GDM1 (cell line): ENCODE measurements at regions not wholly inside any gene's neighbourhood (a gene's known extent, or its start where the extent isn't known, plus 50 kb on each side); places are given as distances from the start of the nearest gene placed in this dataset.
"Not testable (repeated sequence)": the region's sequence is repeated elsewhere in the genome, so short reads cannot be mapped to it uniquely, and the experiment has no call there.

Experiments used
- DNase-seq: peaks from one replicate; lab custom pipeline; 2025; lab: John Stamatoyannopoulos, UW

DNA sequence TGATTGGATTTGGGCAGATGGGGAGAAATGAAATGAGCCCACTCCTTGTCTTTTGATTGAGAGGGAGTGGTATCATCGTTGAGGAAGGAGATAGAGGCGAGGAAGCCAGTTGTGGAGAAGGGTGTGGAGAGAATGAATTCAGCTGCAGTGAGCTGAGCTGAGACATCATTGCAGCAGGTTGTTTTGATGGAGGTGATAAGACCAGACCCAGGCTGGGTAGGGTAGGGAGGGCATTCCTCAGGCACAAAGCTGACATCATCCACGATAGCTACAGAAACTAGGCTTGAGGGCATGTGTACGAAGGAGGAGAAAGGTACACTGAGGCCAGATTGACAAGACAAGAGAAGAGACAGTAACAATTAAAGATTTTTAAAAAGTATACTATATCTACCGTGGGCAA, 1500.9 kb upstream of the SLC10A2 start:
- no peak for DNase-seq

DNA sequence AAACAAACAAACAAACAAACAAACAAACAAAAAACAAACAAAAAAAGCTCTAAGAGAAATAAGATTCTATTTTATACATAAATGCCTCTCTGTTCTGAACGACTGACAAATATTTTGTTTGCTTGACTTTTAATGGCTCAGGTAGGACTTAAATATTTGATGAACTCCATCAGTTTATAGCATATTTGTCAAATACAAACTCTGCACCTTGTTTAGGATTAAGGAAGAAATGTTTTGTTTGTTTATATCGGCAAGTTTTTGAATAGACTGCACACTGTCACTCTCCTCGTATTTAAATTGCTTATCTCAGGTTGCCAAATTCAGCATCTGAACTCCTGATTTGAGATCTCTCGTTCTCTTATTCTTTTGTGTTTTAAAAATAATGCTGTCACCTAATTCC, 1499.7 kb upstream of the SLC10A2 start:
- no peak for DNase-seq

DNA sequence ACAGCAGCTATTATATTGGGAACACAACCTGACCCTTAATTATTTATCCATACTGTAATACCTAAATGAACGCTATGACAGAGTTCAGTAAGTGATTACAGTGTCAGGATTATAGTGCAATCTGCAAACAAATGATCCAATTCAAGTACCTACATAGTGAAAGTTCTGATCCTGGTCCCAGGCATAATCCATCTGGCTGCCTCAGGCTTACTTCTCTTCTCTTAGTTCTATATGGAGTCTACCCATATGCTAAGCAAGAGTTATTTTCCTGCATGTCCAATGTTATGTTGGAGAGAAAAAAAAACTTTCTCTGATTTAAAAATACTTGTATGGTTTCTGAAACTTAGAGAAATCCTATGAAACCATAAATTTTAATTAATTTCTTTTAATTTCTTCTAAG, 1487.7 kb upstream of the SLC10A2 start:
- DNase-seq = no peak

DNA sequence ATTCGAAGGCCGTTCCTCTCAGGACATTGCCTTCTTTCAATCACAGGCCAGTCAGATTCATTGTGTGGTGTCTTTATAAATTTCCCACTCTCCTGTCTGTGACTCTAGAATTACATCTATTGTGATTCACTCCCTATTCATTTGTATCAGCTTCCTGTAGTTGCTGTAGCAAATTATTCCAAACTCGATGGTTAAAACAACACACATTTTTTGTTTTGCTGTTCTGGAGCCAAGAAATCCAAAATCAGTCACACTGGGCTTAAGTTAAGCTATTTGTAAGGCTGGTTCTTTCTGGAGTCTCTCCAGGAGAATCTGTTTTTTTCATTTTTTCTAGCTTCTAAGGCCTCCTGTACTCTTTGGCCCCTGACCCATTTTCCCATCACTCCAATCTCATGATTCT, 1487.0 kb upstream of the SLC10A2 start:
- no peak for DNase-seq

DNA sequence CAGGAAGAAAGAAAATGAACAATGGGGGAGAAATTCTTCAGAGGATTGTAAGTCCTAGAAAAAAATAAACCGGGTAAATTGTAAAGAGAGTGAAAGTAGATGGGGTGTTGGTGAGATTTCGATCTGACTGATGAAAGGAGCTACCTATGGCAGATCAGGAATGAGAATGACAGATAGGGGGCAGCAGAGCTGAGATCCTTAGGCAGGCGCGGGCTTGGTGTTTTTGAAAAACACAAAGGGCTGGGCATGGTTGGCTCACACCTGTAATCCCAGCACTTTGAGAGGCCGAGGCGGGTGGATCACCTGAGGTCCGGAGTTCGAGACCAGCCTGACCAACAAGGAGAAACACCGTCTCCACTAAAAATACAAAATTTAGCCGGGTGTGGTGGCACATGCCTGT, 1468.6 kb upstream of the SLC10A2 start:
- DNase-seq = no peak

DNA sequence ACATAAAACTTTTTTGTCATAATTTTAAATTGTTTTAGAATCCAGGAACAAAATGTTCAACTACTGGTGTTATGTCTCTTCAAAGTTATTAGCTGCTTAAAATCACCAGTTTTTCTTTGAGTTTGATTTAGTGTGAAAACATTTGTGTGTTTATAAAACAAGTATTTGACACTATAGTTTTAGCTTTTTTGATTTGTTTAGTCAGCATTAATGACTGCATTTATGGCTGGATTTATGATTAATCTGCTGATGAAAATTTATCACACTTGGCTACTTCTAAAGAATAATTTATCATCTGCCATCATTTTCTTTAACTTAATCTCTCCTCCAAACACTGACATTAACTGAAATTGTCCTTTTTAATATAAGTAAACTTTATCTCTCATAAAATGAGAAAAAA, 1465.9 kb upstream of the SLC10A2 start:
- DNase-seq = no peak

DNA sequence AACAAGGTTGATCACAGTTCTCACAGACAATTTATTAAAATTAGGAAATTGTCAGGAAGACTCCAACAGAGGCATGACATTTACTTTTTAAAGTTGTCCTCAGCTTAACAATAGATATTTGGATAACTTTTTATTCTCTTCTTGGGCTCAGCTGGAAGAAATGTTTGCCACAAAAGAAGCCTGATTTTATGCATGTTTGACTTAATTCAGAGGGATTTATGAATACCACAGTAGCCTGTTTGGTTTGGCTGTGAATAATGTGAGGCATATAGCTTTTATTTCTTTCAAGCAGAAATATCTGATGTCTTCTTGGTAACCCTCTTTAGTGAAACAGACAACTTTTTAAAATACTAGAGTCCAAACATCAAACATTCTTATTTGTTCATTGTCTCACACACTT, 1464.5 kb upstream of the SLC10A2 start:
- no peak for DNase-seq

DNA sequence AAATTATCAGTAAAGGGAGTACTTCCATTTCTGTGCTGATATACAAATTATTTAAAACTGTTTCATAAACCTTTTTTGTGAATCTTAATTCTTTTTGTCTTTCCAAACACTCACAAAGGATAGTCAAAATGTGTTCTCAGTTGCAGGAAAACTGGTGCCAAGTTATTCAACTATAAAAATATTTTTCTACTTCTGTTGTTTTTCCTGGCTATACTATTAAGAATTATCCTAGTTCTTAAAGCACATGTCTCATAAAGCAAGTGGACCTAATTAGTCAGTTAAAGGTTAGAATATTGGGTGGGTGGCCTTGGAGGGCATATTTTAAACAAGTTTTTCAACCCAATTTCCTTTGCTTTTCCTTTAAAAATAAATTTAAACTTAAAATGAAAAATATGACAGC, 1460.3 kb upstream of the SLC10A2 start:
- DNase-seq = no peak

DNA sequence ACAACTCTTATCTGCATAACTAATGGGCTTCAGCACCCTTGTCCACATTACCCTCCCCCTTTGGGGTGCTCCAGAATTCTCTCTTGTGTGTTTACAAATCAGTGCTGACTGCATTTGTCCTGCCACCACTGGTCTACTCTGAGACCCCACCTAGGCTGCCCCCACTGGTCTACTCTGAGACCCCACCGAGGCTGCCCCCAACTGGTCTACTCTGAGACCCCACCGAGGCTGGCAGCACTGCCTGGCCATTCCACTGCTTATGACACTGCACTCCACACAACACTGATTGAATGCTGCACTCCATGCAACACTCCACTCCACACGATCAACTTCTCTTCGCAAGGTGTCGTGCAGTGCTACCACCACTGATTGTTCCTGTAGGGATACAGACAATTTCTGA, 1459.2 kb upstream of the SLC10A2 start:
- DNase-seq = no peak

DNA sequence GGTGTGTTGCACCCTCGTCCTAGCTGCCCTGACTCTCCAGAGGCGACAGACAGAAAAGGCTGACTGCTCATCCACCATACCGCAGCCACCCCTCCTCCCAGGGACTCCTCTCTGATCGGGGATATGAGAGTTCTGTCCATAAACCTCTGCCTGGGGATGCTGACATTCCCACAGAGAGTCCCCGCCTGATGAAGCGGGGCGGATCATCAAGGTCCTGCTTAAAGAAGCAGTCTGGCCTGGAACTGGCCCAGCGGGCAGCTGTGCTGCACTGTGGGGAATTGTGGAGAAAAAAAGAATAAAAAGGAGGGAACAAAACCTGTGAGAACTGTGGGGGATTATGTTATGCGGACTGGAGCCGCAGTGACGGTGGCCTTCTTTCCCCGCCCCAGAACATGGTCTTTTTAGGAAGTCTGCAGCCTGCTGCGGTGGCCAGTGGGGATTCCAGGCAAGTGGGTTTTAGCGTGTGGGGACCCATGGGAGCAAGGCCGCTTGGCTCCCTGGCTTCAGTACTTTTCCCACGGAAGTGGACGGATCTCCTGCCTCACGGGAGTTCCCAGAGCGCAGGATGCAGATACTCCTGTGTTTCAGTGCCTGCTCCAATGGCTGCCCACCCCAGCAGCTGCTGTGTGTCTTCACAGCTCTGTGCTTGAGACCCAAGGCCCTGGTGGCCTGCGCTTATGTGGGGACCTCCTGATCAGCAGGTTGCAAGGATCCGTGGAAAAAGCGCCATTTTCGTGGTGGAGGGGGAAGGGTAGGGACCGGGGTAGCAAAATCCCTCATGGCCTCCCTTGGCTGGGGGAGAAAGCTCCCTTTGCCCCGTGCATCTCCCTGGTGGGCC, 1456.2 kb upstream of the SLC10A2 start:
- no peak for DNase-seq

DNA sequence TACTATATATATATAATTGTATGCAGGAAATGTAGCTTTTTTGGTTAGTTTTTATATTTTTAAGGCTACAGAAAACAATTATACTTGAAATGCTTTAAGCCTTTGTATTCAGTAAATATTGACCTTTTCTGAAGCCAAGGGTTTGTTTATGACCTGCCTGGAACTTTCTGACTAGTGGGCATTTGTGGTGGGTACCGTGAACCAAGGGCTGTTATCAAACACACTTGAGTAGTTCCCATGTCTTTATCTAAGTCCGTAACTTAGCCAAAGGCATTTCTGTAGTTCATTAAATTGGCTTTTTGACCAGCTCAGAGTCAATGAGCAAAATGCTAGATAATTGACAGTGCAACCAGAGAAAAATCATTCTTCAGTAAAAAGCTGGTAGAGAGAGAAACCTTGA, 1444.2 kb upstream of the SLC10A2 start:
- no peak for DNase-seq

DNA sequence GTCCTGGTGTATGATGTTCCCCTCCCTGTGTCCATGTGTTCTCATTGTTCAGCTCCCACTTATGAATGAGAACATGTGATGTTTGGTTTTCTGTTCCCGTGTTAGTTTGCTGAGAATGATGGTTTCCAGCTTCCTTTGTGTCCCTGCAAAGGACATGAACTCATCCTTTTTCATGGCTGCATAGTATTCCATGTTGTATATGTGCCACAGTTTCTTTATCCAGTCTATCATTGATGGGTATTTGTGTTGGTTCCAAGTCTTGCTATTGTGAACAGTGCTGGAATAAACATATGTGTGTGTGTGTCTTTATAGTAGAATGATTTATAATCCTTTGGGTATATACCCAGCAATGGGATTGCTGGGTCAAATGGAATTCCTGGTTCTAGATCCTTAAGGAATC, 1427.3 kb upstream of the SLC10A2 start:
- not testable (repeated sequence) for DNase-seq

DNA sequence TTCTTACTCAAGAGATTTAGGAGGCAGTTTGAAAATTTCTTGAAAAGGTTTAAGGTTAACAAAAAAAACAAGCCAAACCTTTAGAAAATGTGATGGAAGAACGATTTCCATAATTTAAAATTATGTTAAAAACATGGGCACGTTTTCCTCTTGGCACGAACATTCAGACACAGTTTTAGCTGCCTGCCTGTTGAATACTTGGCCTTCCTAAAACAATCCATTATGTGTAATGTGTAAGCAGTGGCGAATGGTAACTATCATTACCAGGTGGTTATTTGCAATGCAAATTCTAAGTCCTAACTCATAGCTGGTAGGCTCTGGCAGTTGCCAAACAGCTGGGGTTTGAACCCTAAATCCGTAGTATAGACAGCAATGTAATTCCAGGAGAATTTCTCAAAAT, 1425.7 kb upstream of the SLC10A2 start:
- no peak for DNase-seq

DNA sequence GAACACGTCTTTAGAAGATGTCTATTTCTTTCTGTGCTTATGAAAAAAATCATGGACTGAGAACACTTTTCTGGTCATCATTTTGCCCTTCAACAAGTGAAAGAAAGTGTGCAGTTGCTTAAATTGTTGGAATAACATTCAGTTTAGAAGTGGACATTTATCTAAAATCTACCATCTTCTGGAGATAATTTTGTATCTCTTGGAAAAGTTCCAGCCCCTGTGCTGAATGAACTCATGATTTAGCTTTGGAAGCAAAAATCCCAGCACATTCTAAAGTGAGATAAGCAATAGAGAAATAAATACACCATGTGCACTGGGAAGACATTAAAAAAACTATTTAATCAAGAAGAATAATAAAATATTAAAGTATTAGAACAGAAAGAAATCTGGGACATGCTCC, 1420.8 kb upstream of the SLC10A2 start:
- no peak for DNase-seq

DNA sequence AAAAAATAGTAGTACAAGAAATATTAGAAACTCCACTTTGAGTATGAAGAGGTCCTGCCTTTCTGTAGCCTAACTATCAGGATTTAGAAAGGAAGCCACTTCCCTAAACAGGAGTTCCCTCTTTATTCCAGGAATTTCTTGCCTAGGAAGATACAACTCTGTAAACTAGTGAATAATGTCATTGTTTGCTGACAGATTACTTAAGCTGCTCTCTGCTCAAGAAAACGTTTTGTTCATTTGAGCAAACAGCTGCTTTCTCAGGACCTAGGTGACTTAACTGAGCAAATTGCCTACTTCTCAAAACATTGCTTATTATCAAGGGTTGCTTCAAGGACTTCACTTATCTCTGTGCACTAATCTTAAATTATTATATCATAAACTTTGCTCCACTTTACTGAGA, 1419.4 kb upstream of the SLC10A2 start:
- no peak for DNase-seq

DNA sequence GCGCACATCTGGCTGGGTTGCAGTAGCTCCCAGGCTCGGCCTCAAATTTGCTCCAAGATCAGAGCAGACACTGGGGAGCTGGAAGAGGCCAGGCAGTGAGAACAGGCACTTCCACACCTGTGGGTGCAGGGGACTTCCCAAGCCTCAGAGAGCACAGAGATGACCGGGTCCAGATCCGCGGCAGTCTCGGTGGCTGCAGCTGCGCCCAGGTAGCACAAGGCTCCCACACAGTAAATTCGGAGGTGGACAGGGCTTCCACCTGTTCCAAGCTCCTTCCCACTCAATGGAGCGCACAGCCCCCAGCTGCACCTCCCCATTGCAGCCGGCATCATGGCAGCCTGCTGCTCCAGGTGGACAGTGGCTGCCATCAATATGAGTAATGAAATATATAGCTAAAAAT, 1417.4 kb upstream of the SLC10A2 start:
- DNase-seq = no peak

DNA sequence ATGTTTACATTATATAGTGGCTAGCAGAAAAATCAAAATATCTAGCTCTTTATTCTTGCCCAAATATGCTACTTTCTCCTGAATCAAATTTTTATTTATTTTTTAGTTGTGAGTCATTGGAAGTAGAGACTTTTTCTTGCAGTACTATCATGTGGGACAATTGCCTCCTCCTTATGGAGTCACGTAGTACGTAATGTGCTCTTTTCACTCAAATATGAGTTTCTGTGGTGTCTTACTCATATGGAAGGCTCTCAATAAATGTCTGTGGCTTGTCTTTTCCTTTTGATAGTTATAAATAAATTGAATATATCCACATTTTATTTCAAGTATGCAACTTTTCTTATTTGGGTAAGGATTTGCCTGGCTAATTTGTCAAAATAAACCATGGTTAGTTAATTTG, 1411.0 kb upstream of the SLC10A2 start:
- no peak for DNase-seq

DNA sequence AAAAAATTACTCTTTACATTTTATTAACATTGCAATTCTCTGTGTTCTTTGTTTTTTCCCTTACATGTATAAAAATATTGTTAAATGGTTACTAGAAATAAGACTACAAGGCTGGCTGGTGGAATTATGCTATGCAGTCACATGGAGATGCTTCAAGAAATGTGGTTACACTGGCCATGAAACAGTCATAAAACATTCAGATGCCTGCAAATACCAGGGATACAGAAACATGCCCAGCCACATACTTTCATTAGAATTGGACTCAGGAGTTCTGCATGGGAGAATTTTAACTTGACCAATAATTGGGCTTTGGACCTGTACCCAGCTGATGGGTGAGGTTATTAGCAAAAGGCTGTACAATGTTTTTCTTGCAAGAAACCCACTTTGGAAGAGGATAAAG, 1407.7 kb upstream of the SLC10A2 start:
- DNase-seq = no peak

DNA sequence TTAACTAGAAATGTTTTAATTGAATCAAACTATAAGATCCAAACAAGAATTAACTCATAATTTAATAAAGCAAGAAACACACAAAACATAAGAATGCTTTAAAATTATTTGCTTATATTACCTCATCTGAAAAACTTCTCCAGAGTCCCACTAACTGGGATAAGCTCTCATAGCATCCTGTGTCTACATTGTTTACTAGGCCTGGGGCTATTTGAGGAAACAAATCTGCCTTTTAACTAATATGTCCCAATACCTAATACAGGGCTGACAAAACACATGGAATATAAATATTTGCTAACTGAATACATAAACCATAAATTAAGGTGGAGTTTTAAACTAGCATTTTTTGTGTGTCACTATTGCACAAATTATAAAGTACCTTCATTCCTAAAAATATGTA, 1399.8 kb upstream of the SLC10A2 start:
- DNase-seq = no peak

DNA sequence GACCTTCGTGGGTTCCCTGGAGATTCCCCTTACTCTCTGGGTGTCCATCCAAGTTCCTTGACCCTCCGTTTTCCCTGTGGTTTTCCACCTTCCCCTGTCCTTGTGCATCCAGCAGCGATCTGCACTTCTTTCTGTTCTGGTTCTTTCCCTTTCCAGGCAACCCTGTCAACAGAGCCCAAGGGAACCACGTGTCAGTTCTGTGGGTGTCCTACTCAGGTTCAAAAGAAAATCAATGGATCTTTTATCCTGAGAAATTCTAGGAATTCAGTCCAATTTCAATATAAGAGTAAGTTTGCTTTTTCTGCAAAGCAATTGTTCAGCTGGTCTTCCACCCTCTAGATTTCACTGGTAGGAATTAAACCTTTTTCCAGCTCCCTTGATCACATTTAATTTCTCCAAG, 1394.8 kb upstream of the SLC10A2 start:
- DNase-seq = no peak

DNA sequence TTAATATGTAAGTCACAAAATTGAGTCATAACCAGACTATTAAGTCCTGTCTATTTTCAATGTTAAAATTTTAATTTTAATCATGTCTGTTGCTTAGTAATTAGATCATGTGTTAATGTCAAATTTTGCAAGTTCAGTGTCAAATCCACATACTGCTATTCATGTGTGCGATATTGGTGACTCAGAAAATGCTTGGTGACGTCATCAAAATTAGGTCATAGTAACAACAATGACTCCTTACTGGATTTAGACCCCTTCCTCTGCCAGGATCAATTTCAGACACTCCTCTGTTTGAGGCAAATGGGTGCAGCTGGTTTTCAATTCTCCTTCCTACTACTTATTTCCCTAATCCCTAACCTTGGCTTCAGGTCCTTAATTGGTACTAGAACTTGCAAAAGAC, 1394.3 kb upstream of the SLC10A2 start:
- DNase-seq = no peak

DNA sequence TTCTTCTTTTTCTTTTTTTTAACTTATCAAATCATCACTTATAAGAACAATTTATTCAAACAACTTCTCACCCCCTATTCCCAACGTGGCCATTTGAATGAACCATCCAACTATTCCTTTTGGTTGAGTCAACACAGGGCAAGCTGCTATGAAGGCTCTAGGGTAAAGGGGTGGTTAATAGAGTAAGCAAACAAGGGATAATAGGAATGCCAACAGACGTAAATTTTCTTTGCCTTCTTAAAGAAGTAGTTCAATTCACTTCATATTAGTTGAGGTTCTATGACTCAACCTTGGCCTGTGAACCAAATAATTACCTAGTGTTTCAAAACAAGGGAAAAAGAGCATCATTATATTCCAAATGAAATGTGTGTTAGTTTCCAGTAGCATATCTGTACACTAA, 1383.8 kb upstream of the SLC10A2 start:
- no peak for DNase-seq

DNA sequence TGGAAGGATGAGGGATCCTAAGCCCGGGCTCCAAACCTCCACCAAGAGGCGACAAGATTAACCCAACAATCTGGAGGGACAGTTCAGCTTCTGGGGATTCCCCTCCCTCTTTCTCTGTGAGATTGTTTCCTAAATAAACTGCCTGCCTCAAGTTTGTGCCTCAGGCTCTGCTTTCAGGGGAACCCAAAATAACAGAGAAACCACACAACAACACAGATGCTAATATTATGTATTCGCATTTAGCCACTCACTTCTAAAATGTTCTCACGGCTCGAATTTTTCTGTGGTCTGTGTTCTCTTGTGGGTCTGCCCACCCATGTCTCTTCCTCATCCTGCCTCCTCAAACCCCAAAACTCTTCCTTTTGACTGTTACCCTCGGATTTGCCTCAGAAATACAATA, 1381.1 kb upstream of the SLC10A2 start:
- DNase-seq = no peak

DNA sequence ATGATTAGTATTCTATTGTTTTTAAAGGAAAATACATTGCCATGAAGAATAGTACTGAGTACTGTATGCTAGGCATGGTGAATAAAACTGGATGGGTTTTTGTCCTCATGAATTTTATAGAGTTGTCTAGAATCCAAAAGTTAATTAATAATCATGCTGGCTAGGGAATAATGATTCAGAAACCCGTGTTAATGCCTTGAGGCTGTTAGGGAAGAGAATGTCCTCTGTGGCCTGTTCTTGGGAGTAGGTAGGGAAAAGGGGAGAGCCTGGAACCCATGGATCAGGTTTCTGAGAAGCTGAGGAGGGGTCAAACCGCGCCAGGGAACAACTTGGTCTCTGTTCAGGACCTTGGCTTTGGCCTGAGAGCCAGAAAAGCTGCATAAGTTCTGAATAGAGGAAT, 1376.3 kb upstream of the SLC10A2 start:
- DNase-seq = no peak

DNA sequence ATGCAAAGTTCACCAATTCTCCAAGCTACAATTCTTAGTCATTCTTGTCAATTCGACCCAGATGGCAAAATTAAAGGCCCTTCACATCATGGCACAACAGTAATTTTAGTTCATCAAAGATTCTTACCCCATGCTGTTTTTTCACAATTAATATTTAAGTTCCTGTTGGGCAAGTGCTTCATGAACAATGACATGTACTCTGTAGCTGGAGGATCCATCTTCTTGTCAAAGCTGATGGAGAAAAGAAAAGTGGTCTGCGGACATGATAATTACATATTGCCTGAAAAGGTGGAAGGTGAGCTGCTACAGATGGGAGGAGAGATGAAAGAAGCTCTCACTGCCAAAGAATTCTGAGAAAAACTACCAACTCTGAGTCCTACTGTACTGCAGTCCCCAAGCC, 1370.3 kb upstream of the SLC10A2 start:
- no peak for DNase-seq
